Right renal cortex interstitium (tissue), 3 donors: ENCODE measurements at regions not wholly inside any gene's neighbourhood (a gene's known extent, or its start where the extent isn't known, plus 50 kb on each side); places are given as distances from the start of the nearest gene placed in this dataset.
"Not testable (repeated sequence)": the region's sequence is repeated elsewhere in the genome, so short reads cannot be mapped to it uniquely, and the experiment has no call there.

ENCODE experiments used
- DNase-seq, 3 donors: peaks; one replicate each; pipeline ENCODE4 v3.0.0-alpha.2; 2013; ENCODE audit warnings: low read depth in 3 of 3, low spot score in 2 of 3

- no peak for DNase-seq
Measured at GRCh38 chr4:138473339-138473738, 231.2 kb upstream of the SLC7A11 start.

- no peak for DNase-seq
Measured at GRCh38 chr4:138460477-138461414, 218.6 kb upstream of the SLC7A11 start.

- no peak for DNase-seq
Measured at GRCh38 chr4:138458751-138459150, 216.6 kb upstream of the SLC7A11 start.

GRCh38 chr4:138456349-138456748 lies 214.2 kb upstream of the SLC7A11 start:
- DNase-seq, result not testable (repeated sequence)

- no peak for DNase-seq
Measured at GRCh38 chr4:138455097-138455496, 212.9 kb upstream of the SLC7A11 start.

GRCh38 chr4:138452826-138453225 lies 210.7 kb upstream of the SLC7A11 start:
- DNase-seq, result no peak

- DNase-seq, result no peak
Measured at GRCh38 chr4:138451276-138451663, 209.1 kb upstream of the SLC7A11 start.

- no peak for DNase-seq
Measured at GRCh38 chr4:138450546-138451275, 208.6 kb upstream of the SLC7A11 start.

GRCh38 chr4:138449938-138450337 lies 207.8 kb upstream of the SLC7A11 start:
- DNase-seq, result no peak

- no peak for DNase-seq
Measured at GRCh38 chr4:138448169-138448568, 206.0 kb upstream of the SLC7A11 start.

- DNase-seq, result no peak
Measured at GRCh38 chr4:138446456-138446855, 204.3 kb upstream of the SLC7A11 start.

- no peak for DNase-seq
Measured at GRCh38 chr4:138445098-138445497, 202.9 kb upstream of the SLC7A11 start.

GRCh38 chr4:138444260-138444659 lies 202.1 kb upstream of the SLC7A11 start:
- DNase-seq, result no peak

- no peak for DNase-seq
Measured at GRCh38 chr4:138439143-138439581, 197.0 kb upstream of the SLC7A11 start.

GRCh38 chr4:138438608-138439007 lies 196.5 kb upstream of the SLC7A11 start:
- DNase-seq, result no peak

- no peak for DNase-seq
Measured at GRCh38 chr4:138437263-138437851, 195.2 kb upstream of the SLC7A11 start.

GRCh38 chr4:138435733-138436132 lies 193.6 kb upstream of the SLC7A11 start:
- DNase-seq, result not testable (repeated sequence)

GRCh38 chr4:138435046-138435445 lies 192.9 kb upstream of the SLC7A11 start:
- not testable (repeated sequence) for DNase-seq

GRCh38 chr4:138428611-138429010 lies 186.5 kb upstream of the SLC7A11 start:
- DNase-seq, result no peak

GRCh38 chr4:138426786-138427185 lies 184.6 kb upstream of the SLC7A11 start:
- DNase-seq, result no peak

- no peak for DNase-seq
Measured at GRCh38 chr4:138420471-138420870, 178.3 kb upstream of the SLC7A11 start.
